ENCODE measurements at regions not wholly inside any gene's neighbourhood (a gene's known extent, or its start where the extent isn't known, plus 50 kb on each side); places are given as distances from the start of the nearest gene placed in this dataset.

- no peaks in the 10 kb centered on the region for H3K9me3 ChIP-seq
- H3K36me3 ChIP-seq, result no peaks in the 10 kb centered on the region
- no peak for DNase-seq (ENCODE audit: extremely low spot score in 2 of 2)
- intact Hi-C loops (cut with DNase I), result no loop called here
- no peaks in the 10 kb centered on the region for H3K27me3 ChIP-seq
- no peak overlapping the region for H3K27ac ChIP-seq
- TF ChIP-seq POLR2AphosphoS5 (IDR thresholded peaks at IDR 0.05; ENCODE audit: insufficient read depth in 1 of 2, low read depth in 1 of 2) (no peak), CTCF (IDR thresholded peaks at IDR 0.05) (no peak), POLR2A (IDR thresholded peaks at IDR 0.05) (no peak)
- no peak overlapping the region for H3K4me3 ChIP-seq
- H3K4me1 ChIP-seq, result no peaks in the 10 kb centered on the region
Observed at GRCh38 chr1:191016765-191017164, 539.1 kb upstream of the BRINP3 start.

- intact Hi-C loops (cut with DNase I), result no loop called here
- Histone ChIP-seq H3K27me3 (no peaks in the 10 kb centered on the region), H3K4me1 (no peaks in the 10 kb centered on the region), H3K4me3 (no peak overlapping the region), H3K27ac (no peak overlapping the region), H3K36me3 (no peaks in the 10 kb centered on the region), H3K9me3 (no peaks in the 10 kb centered on the region)
- DNase-seq (ENCODE audit: extremely low spot score in 2 of 2), result no peak
- no peak for TF ChIP-seq POLR2AphosphoS5 (IDR thresholded peaks at IDR 0.05; ENCODE audit: insufficient read depth in 1 of 2, low read depth in 1 of 2)
- TF ChIP-seq CTCF (IDR thresholded peaks at IDR 0.05), result no peak
- TF ChIP-seq POLR2A (IDR thresholded peaks at IDR 0.05), result no peak
Observed at GRCh38 chr1:191022856-191023255, 545.2 kb upstream of the BRINP3 start.

GRCh38 chr1:191025896-191026642 lies 548.4 kb upstream of the BRINP3 start:
- Histone ChIP-seq H3K36me3 (no peaks in the 10 kb centered on the region), H3K4me3 (no peak overlapping the region), H3K4me1 (no peaks in the 10 kb centered on the region), H3K27ac (no peak overlapping the region), H3K9me3 (no peaks in the 10 kb centered on the region), H3K27me3 (no peaks in the 10 kb centered on the region)
- intact Hi-C loops (cut with DNase I), result no loop called here
- TF ChIP-seq POLR2A (IDR thresholded peaks at IDR 0.05) (no peak), POLR2AphosphoS5 (IDR thresholded peaks at IDR 0.05; ENCODE audit: insufficient read depth in 1 of 2, low read depth in 1 of 2) (no peak), CTCF (IDR thresholded peaks at IDR 0.05) (no peak)
- DNase-seq (ENCODE audit: extremely low spot score in 2 of 2), result no peak

- TF ChIP-seq POLR2A (IDR thresholded peaks at IDR 0.05) (no peak), POLR2AphosphoS5 (IDR thresholded peaks at IDR 0.05; ENCODE audit: insufficient read depth in 1 of 2, low read depth in 1 of 2) (no peak), CTCF (IDR thresholded peaks at IDR 0.05) (no peak)
- Histone ChIP-seq H3K36me3 (no peaks in the 10 kb centered on the region), H3K27me3 (no peaks in the 10 kb centered on the region), H3K9me3 (no peaks in the 10 kb centered on the region), H3K4me3 (no peak overlapping the region), H3K4me1 (no peaks in the 10 kb centered on the region), H3K27ac (no peak overlapping the region)
- no peak for DNase-seq (ENCODE audit: extremely low spot score in 2 of 2)
- intact Hi-C loops (cut with DNase I), result no loop called here
Observed at GRCh38 chr1:191026828-191027227, 549.2 kb upstream of the BRINP3 start.

GRCh38 chr1:191034132-191034531 lies 556.5 kb upstream of the BRINP3 start:
- no peak for TF ChIP-seq POLR2A (IDR thresholded peaks at IDR 0.05)
- TF ChIP-seq POLR2AphosphoS5 (IDR thresholded peaks at IDR 0.05; ENCODE audit: insufficient read depth in 1 of 2, low read depth in 1 of 2), result no peak
- no peak for TF ChIP-seq CTCF (IDR thresholded peaks at IDR 0.05)
- intact Hi-C loops (cut with DNase I), result no loop called here
- H3K27ac ChIP-seq, result no peak overlapping the region
- H3K9me3 ChIP-seq, result no peaks in the 10 kb centered on the region
- no peak overlapping the region for H3K4me3 ChIP-seq
- no peaks in the 10 kb centered on the region for H3K4me1 ChIP-seq
- DNase-seq (ENCODE audit: extremely low spot score in 2 of 2), result no peak
- no peaks in the 10 kb centered on the region for H3K36me3 ChIP-seq
- no peaks in the 10 kb centered on the region for H3K27me3 ChIP-seq

Data from vagina (tissue), 2 donors.